ENCODE measurements at regions not wholly inside any gene's neighbourhood (a gene's known extent, or its start where the extent isn't known, plus 50 kb on each side); places are given as distances from the start of the nearest gene placed in this dataset.
"Not testable (repeated sequence)": the region's sequence is repeated elsewhere in the genome, so short reads cannot be mapped to it uniquely, and the experiment has no call there.

DNA sequence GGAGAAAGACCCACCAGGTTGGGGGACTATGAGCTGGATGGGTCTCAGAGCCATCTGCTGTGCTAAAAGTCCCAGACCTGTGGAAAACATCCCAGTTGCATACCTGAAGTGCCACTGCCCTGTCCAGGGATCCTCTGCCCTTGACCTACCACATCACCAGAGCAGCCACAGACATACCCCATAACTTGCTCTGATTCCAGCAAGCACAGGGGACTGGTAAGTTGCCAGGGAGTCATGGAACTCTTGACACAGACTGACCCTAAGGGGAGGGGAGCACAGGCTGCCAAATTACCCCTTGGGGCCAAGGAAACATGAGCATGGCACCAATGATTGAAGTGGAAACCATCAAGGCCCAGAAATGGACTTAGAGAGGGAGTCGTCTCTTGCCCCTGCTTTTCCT is 1335.1 kb upstream of the ALCAM start:
- no peak for DNase-seq

DNA sequence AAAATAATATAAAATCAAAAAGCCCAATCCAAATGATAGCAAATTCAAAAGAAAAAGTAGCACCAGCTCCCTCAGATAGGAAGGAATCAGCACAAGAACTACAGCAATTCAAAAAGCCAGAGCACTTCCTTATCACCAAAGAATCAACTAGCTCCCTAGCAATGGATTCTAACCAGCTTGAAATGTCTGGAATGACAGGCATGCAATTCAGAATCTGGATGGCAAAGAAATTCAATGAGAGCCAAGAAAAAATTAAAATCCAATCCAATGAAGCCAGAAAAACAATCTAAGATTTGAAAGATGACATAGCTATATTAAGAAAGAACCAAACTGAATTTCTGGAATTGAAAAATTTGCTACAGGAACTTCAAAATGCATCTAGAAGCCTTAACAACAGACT is 1334.4 kb upstream of the ALCAM start:
- DNase-seq: no peak

DNA sequence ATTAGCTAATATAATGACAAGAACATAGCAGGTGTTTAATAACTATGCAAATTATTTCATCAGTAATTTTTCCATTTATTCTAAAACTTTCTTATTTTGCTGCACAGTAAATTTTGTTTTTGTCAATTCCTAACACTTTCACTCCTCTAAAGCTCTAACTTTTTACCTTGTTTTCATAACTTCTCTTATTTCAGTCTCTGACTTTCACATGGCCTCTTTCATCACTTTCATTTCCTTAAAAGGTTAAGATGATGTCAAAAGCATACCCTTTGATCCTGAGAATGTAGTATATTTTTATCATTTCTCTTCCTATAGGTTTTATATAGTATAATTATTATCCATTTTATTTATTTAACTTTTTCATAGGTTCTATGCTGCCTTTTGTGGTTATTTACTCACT is 1325.8 kb upstream of the ALCAM start:
- DNase-seq: no peak

DNA sequence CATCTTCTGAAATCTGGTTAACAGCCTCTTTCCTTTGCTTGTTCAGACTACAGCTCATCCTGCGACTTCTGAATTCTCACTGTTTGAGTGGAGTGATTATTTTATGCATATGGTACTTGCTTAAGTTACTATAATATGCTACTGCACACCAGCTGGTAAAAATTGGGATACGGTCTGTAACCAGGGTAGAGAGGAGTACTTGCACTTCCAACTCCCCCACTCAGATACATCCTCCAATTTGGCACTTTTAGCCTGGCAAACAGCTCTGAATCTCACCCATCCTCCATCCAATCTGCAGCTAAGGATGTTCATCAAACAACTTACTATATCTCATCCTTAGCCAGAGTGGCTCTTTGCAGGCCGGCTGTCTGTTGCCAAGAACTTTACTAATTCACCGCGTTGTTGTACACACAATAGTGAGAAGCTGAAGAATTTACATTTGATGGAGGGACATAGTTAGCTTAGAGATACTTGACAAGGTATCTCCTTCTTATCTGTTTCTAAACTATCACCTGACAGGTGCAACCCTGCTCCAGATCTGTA is 1323.6 kb upstream of the ALCAM start:
- DNase-seq: peak; percentile 4

GRCh38 chr3:104044002-104044401 is 1322.7 kb upstream of the ALCAM start:
- DNase-seq: no peak

- no peak for DNase-seq
Measured at GRCh38 chr3:104066658-104067057, 1300.1 kb upstream of the ALCAM start.

- no peak for DNase-seq
Measured at GRCh38 chr3:104069114-104069513, 1297.6 kb upstream of the ALCAM start.

- DNase-seq: no peak
Measured at GRCh38 chr3:104070906-104071305, 1295.8 kb upstream of the ALCAM start.

DNA sequence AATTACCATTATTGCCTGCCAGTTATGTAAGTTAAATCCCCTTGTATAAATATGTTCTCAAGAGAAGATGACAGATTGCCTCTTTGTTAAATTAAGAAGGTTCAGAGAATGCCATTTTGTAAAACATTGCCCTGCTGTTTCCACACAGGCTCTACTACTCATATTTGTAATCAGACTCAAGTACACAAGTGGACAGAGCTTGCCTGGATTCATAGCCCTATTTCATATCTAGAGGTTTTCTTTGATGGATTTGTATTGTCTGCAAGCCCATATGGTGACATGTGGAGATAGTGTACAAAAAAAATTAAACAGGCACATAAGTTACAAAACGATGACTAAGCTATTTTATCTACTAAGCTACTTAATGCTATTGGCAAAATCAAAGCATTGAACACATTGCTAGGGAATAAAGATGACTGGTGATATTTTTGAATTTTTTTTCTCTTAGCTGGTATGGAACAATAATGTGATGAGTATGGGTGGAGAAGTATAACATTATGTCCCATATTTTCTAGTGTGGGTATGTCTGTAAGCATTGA is 1286.6 kb upstream of the ALCAM start:
- DNase-seq: no peak

DNA sequence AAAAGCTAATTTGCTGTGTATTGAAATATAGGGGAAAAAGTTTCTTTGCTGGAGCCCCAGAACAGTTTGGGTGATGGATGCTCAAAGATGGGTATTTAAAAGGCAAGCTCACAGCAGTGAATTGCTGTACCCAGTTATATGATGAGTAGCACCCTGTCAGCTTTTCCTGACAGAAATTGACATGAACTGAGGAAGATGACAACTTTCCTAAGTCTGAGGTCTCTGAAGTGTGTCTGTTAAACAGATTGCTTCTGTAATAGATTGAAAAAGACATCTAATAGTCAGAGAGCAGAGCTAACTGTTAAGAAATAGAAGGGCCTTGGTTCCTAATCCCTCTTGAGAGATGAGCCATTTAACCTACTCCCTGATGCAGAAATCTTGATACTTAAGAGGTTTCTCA is 1278.0 kb upstream of the ALCAM start:
- DNase-seq: no peak

DNA sequence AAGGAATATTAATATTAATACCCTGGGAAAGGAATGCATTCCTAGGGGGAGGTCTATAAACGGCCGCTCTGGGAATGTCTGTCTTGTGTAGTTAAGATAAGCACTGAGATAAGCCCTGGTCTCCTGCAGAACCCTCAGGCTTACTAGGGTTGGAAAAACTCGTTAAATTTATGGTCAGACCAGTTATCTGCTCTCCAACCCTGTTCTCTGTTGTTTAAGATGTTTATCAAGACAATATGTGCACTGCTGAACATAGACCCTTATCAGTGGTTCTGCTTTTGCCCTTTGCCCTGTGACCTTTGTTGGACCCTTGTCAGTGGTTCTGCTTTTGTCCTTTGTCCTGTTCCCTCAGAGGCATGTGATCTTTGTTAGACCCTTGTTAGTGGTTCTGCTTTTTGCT is 1276.7 kb upstream of the ALCAM start:
- not testable (repeated sequence) for DNase-seq

GRCh38 chr3:104101736-104102135 is 1265.0 kb upstream of the ALCAM start:
- DNase-seq: no peak

GRCh38 chr3:104102386-104102785 is 1264.3 kb upstream of the ALCAM start:
- no peak for DNase-seq

- no peak for DNase-seq
Measured at GRCh38 chr3:104106276-104106675, 1260.4 kb upstream of the ALCAM start.

DNA sequence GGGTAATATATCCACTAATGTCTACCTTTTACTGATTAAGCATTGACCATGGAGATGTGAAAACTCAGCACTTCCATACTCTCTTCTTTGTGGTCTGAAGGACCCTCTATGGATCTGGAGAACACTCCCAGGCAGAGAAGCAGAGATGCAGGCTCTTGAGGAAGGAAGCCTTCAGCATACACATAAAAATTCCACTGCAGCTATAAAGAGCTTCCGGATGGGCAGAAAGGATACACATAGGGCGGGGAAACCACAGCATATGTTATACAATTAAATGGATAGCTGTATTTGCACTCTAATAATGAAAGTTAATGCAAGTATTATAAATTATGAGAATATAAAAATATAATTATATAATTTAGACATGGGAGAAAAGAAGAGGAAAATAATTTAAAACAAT is 1258.2 kb upstream of the ALCAM start:
- DNase-seq: no peak

DNA sequence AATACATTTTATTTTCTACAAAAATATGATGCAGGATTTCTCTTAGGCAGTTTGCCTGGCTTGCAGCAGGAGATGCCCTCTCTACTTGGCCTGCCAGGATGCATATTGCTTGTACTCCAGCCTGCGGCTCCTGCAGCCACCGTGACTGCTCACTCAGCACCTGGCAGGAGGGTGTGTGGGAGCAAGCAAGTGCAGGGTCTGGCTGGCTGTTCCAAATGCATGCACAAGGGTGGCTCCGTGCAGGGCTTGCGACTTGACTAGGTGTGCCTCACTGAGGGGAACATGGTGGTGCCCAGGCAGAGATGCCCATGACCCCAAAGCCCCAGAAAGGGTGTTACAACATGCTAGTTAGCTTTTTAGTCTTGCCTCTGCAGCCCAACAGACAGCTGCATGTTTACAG is 1240.2 kb upstream of the ALCAM start:
- DNase-seq: no peak

- no peak for DNase-seq
Measured at GRCh38 chr3:104126864-104127553, 1239.7 kb upstream of the ALCAM start.

GRCh38 chr3:104127830-104128229 is 1238.9 kb upstream of the ALCAM start:
- no peak for DNase-seq

- no peak for DNase-seq
Measured at GRCh38 chr3:104132566-104133403, 1233.9 kb upstream of the ALCAM start.

GRCh38 chr3:104133630-104134029 is 1233.1 kb upstream of the ALCAM start:
- no peak for DNase-seq

DNA sequence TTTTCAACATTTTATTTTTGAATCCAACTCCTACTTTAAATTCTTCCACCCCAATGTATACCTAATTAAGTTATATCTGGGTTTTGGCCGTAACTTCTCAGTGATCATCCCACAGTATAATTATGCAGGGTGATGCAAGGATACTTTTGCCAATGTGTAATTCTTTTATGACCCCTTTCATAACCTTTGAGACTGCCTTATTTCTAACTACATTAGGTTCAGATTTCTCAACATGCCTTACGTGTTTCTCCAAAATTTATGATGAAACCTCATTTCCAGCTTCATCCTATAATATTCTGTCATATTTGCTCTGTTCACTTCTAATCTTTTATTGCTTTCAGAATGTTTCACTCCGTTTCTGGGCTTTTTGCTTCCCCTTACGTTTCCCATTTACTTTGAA is 1229.6 kb upstream of the ALCAM start:
- DNase-seq: no peak

GRCh38 chr3:104145164-104145563 is 1221.5 kb upstream of the ALCAM start:
- no peak for DNase-seq

DNA sequence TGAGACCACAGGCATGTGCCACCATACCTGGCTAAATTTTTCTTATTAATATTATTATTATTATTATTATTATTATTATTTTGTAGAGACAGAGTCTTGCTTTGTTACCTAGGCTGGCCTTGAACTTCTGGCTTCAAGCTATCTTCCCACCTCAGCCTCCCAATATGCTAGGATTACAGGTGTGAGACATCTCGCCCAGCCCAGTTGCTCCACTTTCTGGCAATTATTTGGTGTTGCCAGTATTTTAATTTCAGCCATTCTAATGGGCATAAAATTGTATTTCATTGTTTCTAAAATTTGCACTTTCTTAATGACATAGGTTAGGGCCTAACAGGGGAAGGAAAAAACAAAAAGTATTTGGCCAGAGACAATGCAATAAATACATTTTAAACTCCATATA is 1217.6 kb upstream of the ALCAM start:
- DNase-seq: no peak

DNA sequence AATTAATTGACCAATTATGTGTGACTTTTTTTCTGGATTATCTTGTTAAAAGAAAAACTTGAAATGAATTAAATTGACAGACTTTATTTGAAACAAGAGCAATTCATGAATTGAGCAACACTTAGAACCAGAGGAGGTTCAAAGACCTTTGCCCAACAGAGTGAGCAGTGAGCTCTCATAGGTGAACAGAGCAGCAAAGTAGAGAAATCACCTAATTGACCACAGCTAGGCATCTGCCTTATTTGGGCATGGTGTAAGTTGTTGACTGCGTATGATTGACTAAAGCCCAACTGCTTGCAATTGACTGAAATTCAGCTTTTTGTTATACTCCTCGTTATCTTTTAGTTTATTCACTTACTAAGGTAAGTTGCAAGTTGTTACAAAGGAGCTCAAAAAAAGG is 1216.0 kb upstream of the ALCAM start:
- DNase-seq: no peak
